GM18867 (cell line): ENCODE measurements at regions not wholly inside any gene's neighbourhood (a gene's known extent, or its start where the extent isn't known, plus 50 kb on each side); places are given as distances from the start of the nearest gene placed in this dataset.

Experiments
- ATAC-seq: cut with Tn5 transposase; IDR thresholded peaks from one replicate; pipeline ENCODE4 v1.9.1; 2021; ENCODE audit warnings: mild to moderate bottlenecking, moderate library complexity; ENCODE audit not compliant: unreplicated experiment

- no peak for ATAC-seq
Measured at GRCh38 chr3:102206511-102207031, 228.2 kb upstream of the ZPLD1 start.

GRCh38 chr3:102207151-102207571 is 227.7 kb upstream of the ZPLD1 start:
- ATAC-seq, result no peak

GRCh38 chr3:102215166-102215565 is 219.6 kb upstream of the ZPLD1 start:
- ATAC-seq, result no peak

- ATAC-seq, result no peak
Measured at GRCh38 chr3:102223132-102223531, 211.7 kb upstream of the ZPLD1 start.

GRCh38 chr3:102224171-102224570 is 210.6 kb upstream of the ZPLD1 start:
- peak; percentile 48 for ATAC-seq

GRCh38 chr3:102225005-102225404 is 209.8 kb upstream of the ZPLD1 start:
- no peak for ATAC-seq

- ATAC-seq, result peak; percentile 42
Measured at GRCh38 chr3:102225407-102226132, 209.2 kb upstream of the ZPLD1 start.

- no peak for ATAC-seq
Measured at GRCh38 chr3:102226463-102226862, 208.4 kb upstream of the ZPLD1 start.

- ATAC-seq, result peak; percentile 54
Measured at GRCh38 chr3:102229062-102229655, 205.7 kb upstream of the ZPLD1 start.

GRCh38 chr3:102230057-102230456 is 204.8 kb upstream of the ZPLD1 start:
- ATAC-seq, result no peak

- peak; percentile 89 for ATAC-seq
Measured at GRCh38 chr3:102233881-102234280, 200.9 kb upstream of the ZPLD1 start.

GRCh38 chr3:102235679-102236078 is 199.1 kb upstream of the ZPLD1 start:
- ATAC-seq, result peak; percentile 36

- ATAC-seq, result no peak
Measured at GRCh38 chr3:102237181-102237580, 197.6 kb upstream of the ZPLD1 start.

GRCh38 chr3:102237838-102238237 is 197.0 kb upstream of the ZPLD1 start:
- no peak for ATAC-seq

- no peak for ATAC-seq
Measured at GRCh38 chr3:102238362-102238761, 196.5 kb upstream of the ZPLD1 start.

- no peak for ATAC-seq
Measured at GRCh38 chr3:102240720-102241119, 194.1 kb upstream of the ZPLD1 start.

GRCh38 chr3:102248981-102249705 is 185.7 kb upstream of the ZPLD1 start:
- ATAC-seq, result no peak

GRCh38 chr3:102255736-102256135 is 179.1 kb upstream of the ZPLD1 start:
- no peak for ATAC-seq

- ATAC-seq, result peak; percentile 92
Measured at GRCh38 chr3:102258666-102259227, 176.1 kb upstream of the ZPLD1 start.

- ATAC-seq, result no peak
Measured at GRCh38 chr3:102259663-102260062, 175.2 kb upstream of the ZPLD1 start.

GRCh38 chr3:102265720-102266119 is 169.1 kb upstream of the ZPLD1 start:
- peak; percentile 84 for ATAC-seq
